Hepatic stellate cell (primary cell): ENCODE measurements at regions not wholly inside any gene's neighbourhood (a gene's known extent, or its start where the extent isn't known, plus 50 kb on each side); places are given as distances from the start of the nearest gene placed in this dataset.

Source experiments
- DNase-seq: peaks from one replicate; pipeline ENCODE4 v3.0.0; 2011; ENCODE audit warnings: low spot score

GRCh38 chr12:118467641-118468305, 91.4 kb downstream of the SUDS3 start:
- peak; percentile 17 for DNase-seq

DNA sequence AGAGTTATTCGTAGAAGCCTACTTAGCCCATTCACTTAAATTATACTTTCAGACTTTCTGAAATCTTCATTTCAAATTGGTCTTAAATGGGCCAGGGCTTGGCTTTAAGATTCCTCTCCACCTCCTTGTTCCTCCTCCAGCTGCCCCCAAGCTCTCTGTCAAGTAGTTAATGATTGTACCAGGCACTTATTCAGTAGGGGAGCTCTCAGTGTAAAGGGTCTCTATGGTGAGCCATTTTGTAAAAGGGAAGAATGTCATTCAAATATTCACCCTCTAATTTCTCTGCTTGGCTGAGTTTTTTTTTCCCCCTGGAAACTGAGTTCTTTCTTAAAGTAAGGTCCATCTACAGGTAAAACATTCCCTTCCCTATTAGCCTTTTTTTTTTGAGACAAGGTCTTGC, 96.6 kb downstream of the SUDS3 start:
- no peak for DNase-seq

GRCh38 chr12:118480235-118480634, 103.9 kb downstream of the SUDS3 start:
- DNase-seq = no peak

GRCh38 chr12:118488034-118488433, 111.7 kb downstream of the SUDS3 start:
- DNase-seq = no peak

- DNase-seq = no peak
Observed at GRCh38 chr12:118493962-118494361, 117.6 kb downstream of the SUDS3 start.

DNA sequence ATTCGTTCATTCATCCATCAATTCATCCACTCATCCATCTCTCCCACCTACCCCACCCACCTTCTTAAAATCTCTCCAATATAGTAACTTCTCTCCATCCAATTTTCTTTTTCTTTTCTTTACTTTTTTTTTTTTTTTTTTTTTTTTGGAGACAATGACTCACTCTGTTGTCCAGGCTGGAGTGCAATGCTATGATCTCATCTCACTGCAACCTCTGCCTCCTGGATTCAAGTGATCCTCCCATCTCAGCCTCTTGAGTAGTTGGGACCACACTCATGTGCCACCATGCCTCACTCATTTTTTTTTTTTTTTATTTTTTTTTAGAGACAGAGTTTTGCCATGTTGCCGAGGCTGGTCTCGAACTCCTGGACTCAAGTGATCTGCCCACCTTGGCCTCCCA, 118.4 kb downstream of the SUDS3 start:
- no peak for DNase-seq

DNA sequence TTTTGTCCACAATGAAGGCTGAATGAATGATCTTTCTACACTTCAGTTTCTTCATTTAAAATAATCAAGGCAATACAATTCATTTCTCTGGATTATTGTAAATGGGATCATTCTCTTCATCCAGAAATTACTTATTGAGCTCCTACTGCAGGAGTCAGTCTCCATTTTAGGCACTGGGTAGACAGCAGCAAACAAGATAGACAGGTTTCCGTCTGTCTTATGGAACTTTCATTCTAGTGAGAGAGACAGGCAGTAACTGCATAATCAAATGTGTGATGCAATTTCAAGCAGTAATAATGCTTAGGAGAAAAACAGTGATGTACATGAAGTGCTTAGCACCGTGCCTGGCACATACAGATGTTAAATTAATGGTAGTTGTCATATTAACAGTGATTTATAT, 118.9 kb downstream of the SUDS3 start:
- no peak for DNase-seq

DNA sequence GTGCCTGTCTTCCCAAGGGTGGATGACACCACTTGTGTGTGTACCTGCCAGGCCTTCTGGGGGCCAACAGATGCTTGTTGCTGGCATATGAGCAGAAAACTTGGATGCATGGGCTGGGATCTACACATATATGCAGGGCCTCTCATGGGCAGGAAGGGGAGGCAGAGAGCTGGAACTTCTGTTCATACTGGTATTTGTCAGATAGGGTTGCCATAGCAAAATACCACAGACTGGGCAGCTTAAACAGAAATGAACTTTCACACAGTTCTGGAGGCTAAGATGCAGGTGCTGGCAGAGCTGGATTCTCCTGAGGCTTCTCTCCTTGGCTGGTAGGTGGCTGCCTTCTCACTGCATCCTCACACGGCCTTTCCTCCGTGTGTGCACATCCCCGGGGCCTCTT, 121.8 kb downstream of the SUDS3 start:
- peak; percentile 25 for DNase-seq

DNA sequence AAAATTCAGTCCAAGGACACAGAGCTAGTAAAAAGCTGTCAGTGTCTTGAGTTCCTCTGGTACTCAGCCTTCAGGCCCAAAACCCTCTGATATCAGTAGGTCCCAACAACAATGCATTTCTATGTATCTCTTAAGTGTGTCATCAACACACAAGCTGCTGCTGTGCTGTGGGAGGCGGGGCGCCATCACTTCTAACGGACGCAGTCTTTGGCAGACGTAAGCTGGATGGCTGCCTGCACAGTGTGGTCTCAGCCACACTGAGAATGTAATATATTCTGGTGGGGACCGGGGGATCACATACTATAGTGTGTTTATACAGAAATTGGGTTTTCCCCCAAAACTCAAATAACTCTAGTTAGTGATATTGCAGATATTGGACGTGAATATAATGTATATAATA, 123.9 kb downstream of the SUDS3 start:
- no peak for DNase-seq

GRCh38 chr12:118501489-118501888, 125.1 kb downstream of the SUDS3 start:
- no peak for DNase-seq

DNA sequence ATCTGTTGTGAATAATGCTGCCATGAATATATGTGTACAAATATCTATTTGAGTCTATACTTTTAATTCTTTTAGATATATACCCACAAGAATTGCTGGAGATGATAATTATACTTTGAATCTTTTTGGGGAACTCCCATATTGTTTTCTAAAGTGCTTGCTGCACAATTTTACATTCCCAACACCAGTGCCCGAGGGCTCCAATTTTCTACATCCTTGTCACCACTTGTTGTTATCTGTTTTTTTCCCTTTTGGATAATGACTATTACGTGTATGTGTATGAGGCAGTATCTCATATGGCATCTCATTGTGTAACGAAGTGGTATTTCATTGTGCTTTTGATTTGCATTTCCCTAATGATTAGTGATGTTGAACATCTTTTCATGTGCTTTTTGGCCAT, 127.1 kb downstream of the SUDS3 start:
- no peak for DNase-seq

GRCh38 chr12:118512669-118513068, 136.3 kb downstream of the SUDS3 start:
- no peak for DNase-seq

DNA sequence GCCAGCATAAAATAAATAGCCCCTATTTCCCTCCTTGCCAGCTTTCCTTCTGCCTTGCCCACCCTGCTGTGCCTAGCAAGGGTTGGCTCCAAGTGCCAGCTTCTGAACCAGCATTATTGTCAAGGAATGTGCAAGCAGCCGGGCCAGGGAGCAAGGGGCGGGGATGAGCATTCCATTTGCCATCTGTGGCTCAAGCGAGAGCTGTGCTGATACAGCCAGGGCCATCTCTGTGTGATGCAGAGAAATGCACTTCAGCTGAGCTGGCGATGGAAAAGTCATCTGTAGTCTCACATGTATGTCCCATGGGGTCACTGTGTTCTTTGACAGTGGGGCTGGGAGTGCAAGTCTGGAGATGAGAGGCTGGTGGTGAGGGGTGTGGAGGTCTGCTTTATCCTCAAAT, 137.3 kb downstream of the SUDS3 start:
- DNase-seq = no peak

DNA sequence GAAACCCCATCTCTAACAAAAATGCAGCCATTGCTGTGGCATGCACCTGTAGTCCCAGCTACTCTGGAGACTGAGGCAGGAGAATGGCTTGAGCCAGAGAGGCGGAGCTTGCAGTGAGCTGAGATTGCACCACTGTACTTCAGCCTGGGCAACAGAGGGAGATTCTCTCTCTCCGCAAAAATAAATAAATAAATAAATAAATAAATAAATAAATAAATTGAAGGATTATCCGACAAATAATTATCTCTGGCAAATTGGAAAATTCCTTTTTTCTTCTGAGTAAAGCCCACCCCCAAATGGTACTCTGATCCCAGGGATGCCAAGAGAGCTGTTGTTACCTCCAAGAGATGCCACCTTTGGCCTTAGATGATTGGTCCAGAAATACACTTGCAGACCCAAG, 137.9 kb downstream of the SUDS3 start:
- no peak for DNase-seq

DNA sequence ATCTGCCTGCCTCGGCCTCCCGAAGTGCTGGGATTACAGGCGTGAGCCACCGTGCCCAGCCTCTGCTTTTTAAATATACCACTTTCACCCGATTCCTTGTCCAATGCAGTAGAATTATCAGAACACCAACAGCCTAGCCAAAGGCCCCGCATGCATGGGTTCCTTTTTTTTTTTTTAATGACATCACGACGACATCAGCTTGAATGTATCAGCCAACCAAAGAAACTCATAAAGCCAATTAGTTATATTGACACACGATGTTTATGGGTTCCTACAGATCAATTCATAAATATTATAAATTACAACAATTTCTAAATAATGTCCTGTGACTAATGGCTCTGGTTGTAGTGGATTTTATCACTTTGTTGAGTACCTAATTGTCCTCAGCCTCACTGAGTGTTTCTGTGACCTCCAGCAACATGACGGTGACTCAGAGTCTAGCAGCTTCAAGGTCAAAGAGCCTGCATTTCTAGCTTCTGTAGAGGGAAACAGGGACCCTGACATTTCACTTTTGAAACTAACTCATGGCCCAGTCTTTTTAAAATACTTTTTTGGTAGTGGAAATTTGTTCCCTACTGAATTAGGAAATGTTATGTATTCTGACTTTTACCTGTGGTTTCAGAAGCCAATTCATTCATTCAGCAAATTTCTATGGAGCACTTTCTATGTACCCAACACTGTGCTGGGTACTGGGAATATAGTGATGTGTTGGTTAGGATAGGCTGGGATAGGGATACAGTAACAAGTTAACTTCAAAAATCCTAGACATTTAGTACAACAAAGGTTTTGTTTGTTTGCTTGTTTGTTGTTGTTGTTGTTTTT, 144.1 kb downstream of the SUDS3 start:
- DNase-seq = no peak

DNA sequence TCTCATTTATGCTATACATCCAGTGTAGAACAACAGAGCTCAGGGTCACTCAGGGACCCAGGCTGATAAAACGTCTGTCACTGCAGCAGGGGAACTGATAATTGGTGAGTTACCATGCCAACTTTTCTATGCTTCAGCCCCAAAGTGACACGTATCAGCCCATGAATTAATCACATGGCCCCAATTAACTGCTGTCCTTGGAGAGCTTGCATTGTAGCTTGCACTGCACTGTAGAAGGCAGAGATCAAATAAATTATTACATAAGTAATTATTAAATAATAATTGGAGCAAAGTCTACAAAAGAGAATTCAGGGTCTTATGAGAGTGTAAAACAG, 144.6 kb downstream of the SUDS3 start:
- no peak for DNase-seq

DNA sequence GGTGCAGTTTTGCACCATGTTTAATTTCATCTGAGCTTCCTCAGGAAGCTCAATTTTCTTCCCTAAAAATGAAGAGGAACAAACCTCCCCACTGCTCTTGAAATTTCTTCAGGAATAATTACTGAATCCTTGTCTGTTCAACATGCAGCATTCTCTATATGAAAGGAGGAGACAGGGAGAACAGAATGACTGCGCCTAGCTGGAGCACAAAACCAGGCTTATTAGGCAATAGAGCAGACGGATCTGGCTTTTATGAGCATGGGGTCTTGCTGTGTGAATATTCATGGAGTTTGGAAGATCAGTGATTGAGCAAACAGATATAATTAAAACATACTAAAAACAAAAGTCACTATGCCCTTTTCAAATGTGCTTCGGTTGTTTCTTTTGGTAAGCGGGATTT, 148.1 kb downstream of the SUDS3 start:
- DNase-seq = no peak

GRCh38 chr12:118525216-118525615, 148.9 kb downstream of the SUDS3 start:
- DNase-seq = no peak

- no peak for DNase-seq
Observed at GRCh38 chr12:118526255-118527095, 150.1 kb downstream of the SUDS3 start.

DNA sequence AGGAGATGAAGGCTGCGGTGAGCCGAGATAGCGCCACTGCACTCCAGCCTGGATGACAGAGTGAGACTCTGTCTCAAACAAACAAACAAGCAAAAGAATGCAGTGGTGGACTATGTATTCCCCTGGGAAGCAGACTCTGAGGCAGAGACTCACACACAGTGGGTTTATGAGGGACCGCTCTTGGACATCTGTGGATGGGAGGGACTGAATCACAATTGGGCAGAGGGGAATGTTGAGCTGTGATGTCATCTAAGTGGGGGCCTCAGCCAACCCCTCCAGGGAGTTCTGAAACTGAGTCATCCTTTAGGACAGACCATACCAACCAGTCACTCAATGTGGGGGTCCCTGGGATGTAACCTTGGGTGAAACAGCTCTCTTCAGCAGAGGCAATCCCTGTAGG, 151.0 kb downstream of the SUDS3 start:
- no peak for DNase-seq

DNA sequence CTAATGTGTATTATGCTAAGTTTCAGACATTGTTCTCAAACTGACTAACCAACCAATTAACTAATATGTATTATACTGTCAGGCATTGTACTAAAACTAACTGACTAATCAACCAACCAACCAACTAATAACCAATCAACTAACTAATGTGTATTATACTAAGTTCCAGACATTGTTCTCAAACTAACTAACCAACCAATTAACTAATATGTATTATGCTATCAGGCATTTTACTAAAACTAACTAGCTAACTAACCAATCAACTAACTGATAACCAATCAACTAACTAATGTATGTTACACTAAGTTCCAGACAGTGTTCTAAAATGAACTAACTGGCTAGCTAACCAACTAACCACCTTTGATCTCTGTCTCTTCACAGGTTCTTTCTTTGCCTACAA, 152.3 kb downstream of the SUDS3 start:
- DNase-seq = no peak

GRCh38 chr12:118534003-118534402, 157.6 kb downstream of the SUDS3 start:
- no peak for DNase-seq

GRCh38 chr12:118536306-118536906, 160.1 kb downstream of the SUDS3 start:
- no peak for DNase-seq
